HG03175 (cell line): ENCODE measurements at regions not wholly inside any gene's neighbourhood (a gene's known extent, or its start where the extent isn't known, plus 50 kb on each side); places are given as distances from the start of the nearest gene placed in this dataset.
"Not testable (repeated sequence)": the region's sequence is repeated elsewhere in the genome, so short reads cannot be mapped to it uniquely, and the experiment has no call there.

Experiments
- ATAC-seq: cut with Tn5 transposase; IDR thresholded peaks from one replicate; pipeline ENCODE4 v1.9.1; 2021; ENCODE audit warnings: mild to moderate bottlenecking, moderate library complexity; ENCODE audit not compliant: unreplicated experiment

- ATAC-seq, result no peak
These were observed 141.6 kb upstream of the RIOK3 start for GRCh38 chr18:23311351-23312121.

- ATAC-seq, result peak; percentile 46
These were observed 139.7 kb upstream of the RIOK3 start for GRCh38 chr18:23313379-23313778.

- ATAC-seq, result no peak
These were observed 138.4 kb upstream of the RIOK3 start for GRCh38 chr18:23314672-23315071.

DNA sequence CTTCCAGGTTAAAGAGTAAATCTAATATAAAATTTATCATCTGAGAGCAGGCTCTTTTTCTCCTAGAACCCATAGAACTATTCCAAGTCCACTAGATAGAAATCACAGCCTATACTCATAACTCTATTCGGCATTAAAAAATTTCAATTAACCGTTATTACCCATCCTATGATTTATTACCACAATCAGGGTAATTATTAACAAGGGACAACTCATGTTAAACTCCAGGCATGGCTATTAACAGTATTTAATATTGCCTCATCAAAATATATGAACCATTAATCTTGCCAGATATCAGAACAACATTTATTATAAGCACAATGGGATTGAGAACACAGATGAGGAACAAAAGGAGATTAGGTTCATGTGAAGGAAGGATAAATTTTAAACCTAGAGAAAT is 136.8 kb upstream of the RIOK3 start:
- ATAC-seq, result no peak

GRCh38 chr18:23316988-23317387 is 136.1 kb upstream of the RIOK3 start:
- ATAC-seq, result no peak

DNA sequence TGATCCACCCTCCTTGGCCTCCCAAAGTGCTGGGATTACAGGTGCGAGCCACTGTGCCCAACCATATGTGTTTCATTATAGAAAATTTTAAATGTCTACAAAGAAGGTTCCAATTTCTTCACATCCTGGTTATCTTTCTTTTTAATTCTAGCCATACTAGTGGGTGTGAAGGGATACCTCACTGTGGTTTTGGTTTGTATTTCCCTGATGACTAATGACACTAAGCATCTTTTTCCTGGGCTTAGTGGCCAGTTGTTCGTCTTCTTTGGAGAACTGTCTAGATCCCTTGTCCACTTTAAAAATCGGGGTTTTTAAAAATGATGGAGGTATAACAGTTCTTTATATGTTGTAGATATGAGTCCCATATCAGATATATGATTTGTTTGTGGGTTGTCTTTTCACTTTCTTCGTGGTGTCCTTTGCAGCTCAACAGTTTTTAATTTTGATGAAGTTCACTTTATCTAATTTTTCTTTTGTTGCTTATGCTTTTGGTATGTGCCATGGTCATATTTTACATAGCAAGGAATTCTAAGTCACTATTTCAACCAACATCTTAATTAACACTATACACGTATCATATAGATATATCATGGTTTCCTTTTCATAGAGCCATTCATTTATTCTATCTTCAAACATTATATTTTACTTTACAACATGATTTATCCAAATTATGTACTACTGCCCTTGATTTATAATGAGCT is 135.0 kb upstream of the RIOK3 start:
- no peak for ATAC-seq

DNA sequence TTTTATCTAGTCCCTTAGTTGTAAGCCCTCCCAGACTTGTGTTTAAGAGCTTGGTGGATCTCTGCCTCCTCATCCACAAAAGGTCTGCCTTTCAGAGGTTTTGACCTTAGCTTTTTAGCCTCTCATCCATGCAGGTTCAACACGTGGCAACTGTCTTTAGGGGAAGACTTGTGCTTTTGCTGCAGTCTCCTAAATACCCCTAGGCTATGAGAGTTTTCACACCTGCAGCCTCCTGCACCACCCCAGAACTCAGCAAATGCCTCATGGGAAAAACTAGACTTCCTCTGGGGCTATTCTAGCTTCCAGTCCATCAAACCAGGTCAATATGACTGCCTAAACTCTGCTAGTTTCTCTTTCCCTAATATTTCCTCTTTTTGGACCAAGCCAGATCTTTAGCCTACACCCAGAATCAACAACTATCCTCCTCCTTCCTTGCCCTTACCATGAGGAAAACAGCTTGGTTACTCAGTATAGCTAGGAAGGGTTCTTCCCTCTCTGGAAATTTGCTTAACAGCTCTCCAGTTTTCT is 132.3 kb upstream of the RIOK3 start:
- ATAC-seq, result no peak

- ATAC-seq, result no peak
These were observed 131.1 kb upstream of the RIOK3 start for GRCh38 chr18:23321996-23322395.

- ATAC-seq, result no peak
These were observed 128.9 kb upstream of the RIOK3 start for GRCh38 chr18:23324056-23324811.

GRCh38 chr18:23324861-23325260 is 128.2 kb upstream of the RIOK3 start:
- ATAC-seq, result no peak

DNA sequence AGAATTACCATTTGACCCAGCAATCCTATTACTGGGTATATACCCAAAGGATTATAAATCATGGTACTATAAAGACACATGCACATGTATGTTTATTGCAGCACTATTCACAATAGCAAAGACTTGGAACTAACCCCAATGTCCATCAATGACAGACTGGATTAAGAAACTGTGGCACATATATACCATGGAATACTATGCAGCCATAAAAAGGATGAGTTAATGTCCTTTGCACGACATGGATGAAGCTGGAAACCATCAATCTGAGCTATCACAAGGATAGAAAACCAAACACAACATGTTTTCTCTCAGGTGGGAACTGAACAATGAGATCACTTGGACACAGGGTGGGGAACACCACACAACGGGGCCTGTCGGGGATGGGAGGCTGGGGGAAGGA is 123.4 kb upstream of the RIOK3 start:
- not testable (repeated sequence) for ATAC-seq

DNA sequence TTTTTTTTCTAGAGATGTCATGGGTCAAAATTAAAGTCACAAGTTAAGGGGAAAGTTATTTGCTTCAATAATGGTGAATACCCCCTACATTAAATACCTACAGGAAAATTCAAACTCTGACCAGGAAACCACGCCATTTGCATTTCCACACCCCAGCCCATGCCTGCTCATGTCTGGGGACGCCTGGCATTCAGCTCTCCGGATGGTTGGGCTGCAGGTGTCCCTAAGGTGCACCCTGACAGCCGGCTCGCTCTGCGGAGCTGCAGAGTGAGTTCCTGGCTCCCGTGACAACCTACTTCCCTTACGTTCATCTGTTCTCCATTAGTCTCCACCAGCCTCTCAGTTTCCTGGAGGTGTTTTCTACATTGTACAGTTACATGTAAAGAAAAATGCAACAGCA is 122.7 kb upstream of the RIOK3 start:
- peak; percentile 66 for ATAC-seq

DNA sequence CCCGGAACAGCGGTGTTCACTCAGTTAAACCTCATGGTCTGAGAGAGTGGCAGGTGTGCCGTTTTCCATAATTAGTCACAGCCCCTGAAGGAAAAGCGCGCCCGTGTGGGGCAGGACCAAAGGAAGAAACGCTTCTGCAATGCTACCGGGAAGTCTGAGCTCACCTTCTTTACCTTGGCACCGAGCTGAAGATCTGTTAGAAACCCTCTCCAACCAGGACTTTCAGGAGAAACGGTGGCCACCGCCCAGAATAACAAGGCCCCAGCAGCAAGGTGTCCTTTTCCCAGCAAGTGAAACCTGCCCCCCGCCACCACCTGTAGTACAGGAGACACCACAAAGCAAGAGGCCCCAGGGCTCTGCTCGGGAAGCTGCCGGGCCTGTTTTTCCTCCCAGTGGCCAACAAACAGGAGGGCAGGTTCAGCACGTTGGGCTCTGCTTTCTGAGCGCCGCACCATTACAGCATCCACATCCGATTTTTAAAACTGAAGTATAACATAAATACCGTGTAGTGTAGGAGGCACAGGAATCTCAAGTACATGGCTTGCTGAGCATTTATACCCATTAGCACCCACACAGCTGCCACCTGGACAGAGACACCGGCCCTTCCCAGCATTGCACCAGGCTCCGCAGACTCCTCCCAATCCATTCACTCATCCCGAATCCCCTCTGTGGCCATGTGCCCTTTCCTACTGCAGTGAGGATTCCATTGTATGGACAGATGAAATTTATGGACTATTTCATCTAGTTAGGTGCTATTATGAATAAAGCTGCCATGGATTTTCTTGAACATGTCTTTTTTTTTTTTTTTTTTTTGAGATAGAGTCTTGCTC is 121.8 kb upstream of the RIOK3 start:
- ATAC-seq, result no peak

GRCh38 chr18:23332356-23332755 is 120.7 kb upstream of the RIOK3 start:
- ATAC-seq, result no peak

DNA sequence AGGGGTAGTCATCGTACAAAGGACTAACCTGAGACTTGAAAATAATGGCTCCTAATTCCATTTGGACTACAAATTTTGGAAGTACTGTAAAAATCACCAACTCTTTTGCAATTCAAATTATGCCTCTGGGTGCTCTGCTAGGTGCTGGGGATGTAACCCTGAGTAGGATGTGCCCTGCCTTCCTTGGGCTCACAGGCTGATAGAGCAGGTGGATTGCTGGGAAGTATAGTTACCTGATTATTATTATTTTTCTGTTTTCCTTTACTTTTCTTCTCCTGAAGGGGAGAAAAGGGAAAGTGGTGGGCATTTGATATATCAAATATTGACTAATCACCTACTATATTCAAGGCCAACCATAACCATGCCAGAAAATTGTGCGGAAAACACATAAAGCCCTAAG is 119.3 kb upstream of the RIOK3 start:
- ATAC-seq, result no peak

GRCh38 chr18:23334569-23334968 is 118.5 kb upstream of the RIOK3 start:
- ATAC-seq, result no peak

- no peak for ATAC-seq
These were observed 117.0 kb upstream of the RIOK3 start for GRCh38 chr18:23336101-23336500.

- no peak for ATAC-seq
These were observed 115.3 kb upstream of the RIOK3 start for GRCh38 chr18:23337599-23338444.

GRCh38 chr18:23340661-23341060 is 112.4 kb upstream of the RIOK3 start:
- no peak for ATAC-seq

GRCh38 chr18:23341383-23341782 is 111.7 kb upstream of the RIOK3 start:
- no peak for ATAC-seq
